Upper lobe of left lung (tissue), 4 donors: ENCODE measurements at regions not wholly inside any gene's neighbourhood (a gene's known extent, or its start where the extent isn't known, plus 50 kb on each side); places are given as distances from the start of the nearest gene placed in this dataset.

Experiments used
- CTCF ChIP-seq, 6 experiments: fragments of 450-650 bp in 4 of 6; fragments of 200-600 bp in 2 of 6; sonication (generic) in 2 of 6; IDR thresholded peaks; one replicate each; pipeline ENCODE4 v1.5.1; 2016 to 2019; ENCODE audit warnings: antibody characterized with exemption in 6 of 6
- EP300 ChIP-seq, 4 donors: sonication (generic); formaldehyde crosslinking; IDR thresholded peaks; one replicate each; pipeline ENCODE4 v1.5.1; 2017; ENCODE audit warnings: antibody characterized with exemption in 4 of 4, control low read depth in 2 of 4
- POLR2A ChIP-seq, 4 donors: fragments of 450-650 bp; IDR thresholded peaks; one replicate each; pipeline ENCODE4 v1.5.1; 2016 to 2017; ENCODE audit warnings: antibody characterized with exemption in 4 of 4, mild to moderate bottlenecking in 2 of 4
- POLR2AphosphoS5 ChIP-seq, 2 donors: sonication (generic); formaldehyde crosslinking; IDR thresholded peaks; one replicate each; pipeline ENCODE4 v1.5.1; 2017; ENCODE audit warnings: antibody characterized with exemption in 2 of 2

- TF ChIP-seq EP300 (IDR thresholded peaks at IDR 0.05) (no peak), POLR2A (IDR thresholded peaks at IDR 0.05) (no peak), POLR2AphosphoS5 (IDR thresholded peaks at IDR 0.05) (no peak), CTCF (IDR thresholded peaks at IDR 0.05) (no peak)
Measured at GRCh38 chr2:123913143-123913735, 111.8 kb upstream of the CNTNAP5 start.
